ENCODE measurements at regions not wholly inside any gene's neighbourhood (a gene's known extent, or its start where the extent isn't known, plus 50 kb on each side); places are given as distances from the start of the nearest gene placed in this dataset.

DNA sequence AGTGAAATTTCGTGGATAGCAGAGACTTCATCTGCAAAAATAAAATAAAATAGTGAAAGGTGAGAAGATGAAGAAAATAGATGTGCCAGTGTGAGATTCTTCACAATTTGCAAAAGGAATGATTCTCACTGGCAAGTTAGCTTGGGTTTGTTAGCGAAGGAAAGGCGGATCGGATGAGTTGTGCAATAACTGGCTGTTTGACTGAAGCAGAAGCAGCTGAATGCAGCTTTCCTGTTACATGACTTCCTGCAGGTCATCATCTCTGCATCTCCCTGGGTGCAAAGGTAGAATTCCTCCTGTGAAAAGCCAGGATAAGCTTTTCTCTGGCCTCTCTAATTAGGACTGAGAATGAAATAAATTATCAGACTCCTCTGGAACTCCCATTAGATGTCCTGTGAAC lies 263.1 kb upstream of the CHRM3 start:
- TF ChIP-seq SMC3 (IDR thresholded peaks at IDR 0.05) (no peak), POLR2A (IDR thresholded peaks at IDR 0.05; ENCODE audit: low read length) (no peak), TP53 (CRISPR knock-in tag; IDR thresholded peaks at IDR 0.05) (no peak), MAZ (IDR thresholded peaks at IDR 0.05; ENCODE audit: borderline replicate concordance, low read depth, low read length) (no peak), HDAC2 (IDR thresholded peaks at IDR 0.05) (no peak)
